ENCODE measurements at regions not wholly inside any gene's neighbourhood (a gene's known extent, or its start where the extent isn't known, plus 50 kb on each side); places are given as distances from the start of the nearest gene placed in this dataset.

DNA sequence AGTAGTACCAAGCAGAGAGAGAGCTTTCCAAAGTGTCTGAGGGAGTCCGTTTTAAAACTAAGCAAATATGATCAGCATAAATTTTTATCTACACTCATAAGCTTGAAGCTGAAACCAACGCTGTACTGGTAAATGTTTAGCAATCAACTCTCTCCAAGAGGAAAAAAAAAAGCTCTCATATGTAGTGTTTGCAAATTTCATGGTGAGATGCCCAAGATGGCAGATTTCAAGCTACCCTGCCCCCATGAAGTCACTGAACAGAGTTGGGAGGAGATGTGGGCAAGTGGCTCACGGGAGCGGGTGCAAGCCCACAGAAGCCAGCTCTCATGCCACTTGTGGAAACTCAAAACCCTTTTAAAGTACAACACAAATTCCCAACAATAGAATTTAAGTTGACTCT lies 475.8 kb downstream of the BCAT1 start:
- no peaks in the 10 kb centered on the region for H3K36me3 Mint-ChIP-seq (ENCODE audit: low read depth)
- H3K27ac Mint-ChIP-seq, result no peak overlapping the region
- H3K27me3 Mint-ChIP-seq (ENCODE audit: low read depth), result no peaks in the 10 kb centered on the region
- H3K4me3 Mint-ChIP-seq, result no peak overlapping the region
- H3K9me3 Mint-ChIP-seq, result no peaks in the 10 kb centered on the region
- no peaks in the 10 kb centered on the region for H3K4me1 Mint-ChIP-seq (ENCODE audit: low read depth)

GRCh38 chr12:24470050-24470449 lies 478.9 kb downstream of the BCAT1 start:
- no peaks in the 10 kb centered on the region for H3K4me1 Mint-ChIP-seq (ENCODE audit: low read depth)
- H3K27ac Mint-ChIP-seq, result no peak overlapping the region
- H3K4me3 Mint-ChIP-seq, result no peak overlapping the region
- H3K9me3 Mint-ChIP-seq, result no peaks in the 10 kb centered on the region
- no peaks in the 10 kb centered on the region for H3K27me3 Mint-ChIP-seq (ENCODE audit: low read depth)
- H3K36me3 Mint-ChIP-seq (ENCODE audit: low read depth), result no peaks in the 10 kb centered on the region

DNA sequence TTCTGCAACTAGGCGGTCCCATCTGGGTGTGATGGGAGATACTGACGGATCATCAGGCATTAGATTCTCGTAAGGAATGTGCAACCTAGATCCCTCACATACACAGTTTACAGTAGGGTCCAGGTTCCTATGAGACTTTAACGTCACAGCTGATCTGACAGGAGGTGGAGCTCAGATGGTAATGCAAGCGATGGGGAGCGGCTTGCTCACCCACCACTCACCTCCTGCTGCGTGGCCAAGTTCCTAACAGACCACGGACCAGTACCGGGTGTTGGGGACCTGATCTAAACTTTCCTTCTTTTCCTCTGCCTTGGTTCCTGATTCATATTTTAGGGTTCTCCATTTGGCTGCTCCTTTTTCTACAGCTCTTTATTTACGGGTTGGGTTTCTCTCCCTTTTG lies 479.8 kb downstream of the BCAT1 start:
- Mint-ChIP-seq H3K9me3 (no peaks in the 10 kb centered on the region), H3K27me3 (ENCODE audit: low read depth) (no peaks in the 10 kb centered on the region), H3K27ac (no peak overlapping the region), H3K36me3 (ENCODE audit: low read depth) (no peaks in the 10 kb centered on the region), H3K4me3 (no peak overlapping the region), H3K4me1 (ENCODE audit: low read depth) (no peaks in the 10 kb centered on the region)

GRCh38 chr12:24467226-24467625 lies 481.7 kb downstream of the BCAT1 start:
- no peaks in the 10 kb centered on the region for H3K27me3 Mint-ChIP-seq (ENCODE audit: low read depth)
- H3K4me1 Mint-ChIP-seq (ENCODE audit: low read depth), result no peaks in the 10 kb centered on the region
- no peaks in the 10 kb centered on the region for H3K9me3 Mint-ChIP-seq
- H3K36me3 Mint-ChIP-seq (ENCODE audit: low read depth), result no peaks in the 10 kb centered on the region
- no peak overlapping the region for H3K27ac Mint-ChIP-seq
- H3K4me3 Mint-ChIP-seq, result no peak overlapping the region

DNA sequence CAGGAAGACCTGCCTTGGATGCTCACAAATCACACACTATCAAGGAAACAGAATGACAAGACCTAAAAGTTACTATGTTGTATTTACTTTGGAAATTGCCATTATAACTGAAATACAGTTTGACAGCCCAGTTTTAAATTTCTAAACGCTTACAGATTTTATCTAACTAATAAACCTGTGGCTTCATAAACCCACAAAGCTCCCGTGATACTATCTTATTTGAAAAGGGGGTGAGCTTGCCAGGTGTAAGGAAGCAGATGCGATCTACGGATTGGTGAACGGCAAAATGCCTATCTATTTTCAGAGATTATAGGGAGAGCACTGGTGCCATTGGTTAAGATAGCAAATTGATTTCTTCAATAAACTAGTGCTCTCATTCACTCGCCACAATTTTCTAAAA lies 485.5 kb downstream of the BCAT1 start:
- Mint-ChIP-seq H3K27me3 (ENCODE audit: low read depth) (no peaks in the 10 kb centered on the region), H3K36me3 (ENCODE audit: low read depth) (no peaks in the 10 kb centered on the region), H3K9me3 (no peaks in the 10 kb centered on the region), H3K4me1 (ENCODE audit: low read depth) (no peaks in the 10 kb centered on the region), H3K4me3 (no peak overlapping the region), H3K27ac (no peak overlapping the region)

- H3K36me3 Mint-ChIP-seq (ENCODE audit: low read depth), result no peaks in the 10 kb centered on the region
- H3K9me3 Mint-ChIP-seq, result no peaks in the 10 kb centered on the region
- no peak overlapping the region for H3K4me3 Mint-ChIP-seq
- no peaks in the 10 kb centered on the region for H3K27me3 Mint-ChIP-seq (ENCODE audit: low read depth)
- no peak overlapping the region for H3K27ac Mint-ChIP-seq
- no peaks in the 10 kb centered on the region for H3K4me1 Mint-ChIP-seq (ENCODE audit: low read depth)
Measured at GRCh38 chr12:24462946-24463345, 486.0 kb downstream of the BCAT1 start.

- no peaks in the 10 kb centered on the region for H3K4me1 Mint-ChIP-seq (ENCODE audit: low read depth)
- no peaks in the 10 kb centered on the region for H3K9me3 Mint-ChIP-seq
- H3K36me3 Mint-ChIP-seq (ENCODE audit: low read depth), result no peaks in the 10 kb centered on the region
- no peak overlapping the region for H3K4me3 Mint-ChIP-seq
- H3K27me3 Mint-ChIP-seq (ENCODE audit: low read depth), result no peaks in the 10 kb centered on the region
- H3K27ac Mint-ChIP-seq, result no peak overlapping the region
Measured at GRCh38 chr12:24460506-24460905, 488.4 kb downstream of the BCAT1 start.

- Mint-ChIP-seq H3K9me3 (no peaks in the 10 kb centered on the region), H3K27me3 (ENCODE audit: low read depth) (no peaks in the 10 kb centered on the region), H3K36me3 (ENCODE audit: low read depth) (no peaks in the 10 kb centered on the region), H3K27ac (no peak overlapping the region), H3K4me3 (no peak overlapping the region), H3K4me1 (ENCODE audit: low read depth) (no peaks in the 10 kb centered on the region)
Measured at GRCh38 chr12:24460099-24460498, 488.8 kb downstream of the BCAT1 start.

- no peaks in the 10 kb centered on the region for H3K4me1 Mint-ChIP-seq (ENCODE audit: low read depth)
- no peak overlapping the region for H3K27ac Mint-ChIP-seq
- H3K36me3 Mint-ChIP-seq (ENCODE audit: low read depth), result no peaks in the 10 kb centered on the region
- H3K9me3 Mint-ChIP-seq, result no peaks in the 10 kb centered on the region
- no peak overlapping the region for H3K4me3 Mint-ChIP-seq
- H3K27me3 Mint-ChIP-seq (ENCODE audit: low read depth), result no peaks in the 10 kb centered on the region
Measured at GRCh38 chr12:24455811-24456210, 493.1 kb downstream of the BCAT1 start.

- Mint-ChIP-seq H3K4me1 (ENCODE audit: low read depth) (no peaks in the 10 kb centered on the region), H3K36me3 (ENCODE audit: low read depth) (no peaks in the 10 kb centered on the region), H3K27me3 (ENCODE audit: low read depth) (no peaks in the 10 kb centered on the region), H3K4me3 (no peak overlapping the region), H3K9me3 (no peaks in the 10 kb centered on the region), H3K27ac (no peak overlapping the region)
Measured at GRCh38 chr12:24447678-24448077, 498.2 kb upstream of the SOX5 start.

- H3K9me3 Mint-ChIP-seq, result no peaks in the 10 kb centered on the region
- H3K4me1 Mint-ChIP-seq (ENCODE audit: low read depth), result no peaks in the 10 kb centered on the region
- no peaks in the 10 kb centered on the region for H3K27me3 Mint-ChIP-seq (ENCODE audit: low read depth)
- no peak overlapping the region for H3K4me3 Mint-ChIP-seq
- H3K27ac Mint-ChIP-seq, result no peak overlapping the region
- H3K36me3 Mint-ChIP-seq (ENCODE audit: low read depth), result no peaks in the 10 kb centered on the region
Measured at GRCh38 chr12:24446287-24446686, 496.8 kb upstream of the SOX5 start.

- Mint-ChIP-seq H3K27ac (no peak overlapping the region), H3K4me3 (no peak overlapping the region), H3K36me3 (ENCODE audit: low read depth) (no peaks in the 10 kb centered on the region), H3K4me1 (ENCODE audit: low read depth) (no peaks in the 10 kb centered on the region), H3K27me3 (ENCODE audit: low read depth) (no peaks in the 10 kb centered on the region), H3K9me3 (no peaks in the 10 kb centered on the region)
Measured at GRCh38 chr12:24444634-24445033, 495.2 kb upstream of the SOX5 start.

- Mint-ChIP-seq H3K9me3 (no peaks in the 10 kb centered on the region), H3K27me3 (ENCODE audit: low read depth) (no peaks in the 10 kb centered on the region), H3K4me3 (no peak overlapping the region), H3K36me3 (ENCODE audit: low read depth) (no peaks in the 10 kb centered on the region), H3K27ac (no peak overlapping the region), H3K4me1 (ENCODE audit: low read depth) (no peaks in the 10 kb centered on the region)
Measured at GRCh38 chr12:24441458-24441857, 492.0 kb upstream of the SOX5 start.

GRCh38 chr12:24436667-24437066 lies 487.2 kb upstream of the SOX5 start:
- H3K4me1 Mint-ChIP-seq (ENCODE audit: low read depth), result no peaks in the 10 kb centered on the region
- peaks cover 4% of the 10 kb centered on the region for H3K9me3 Mint-ChIP-seq
- no peaks in the 10 kb centered on the region for H3K27me3 Mint-ChIP-seq (ENCODE audit: low read depth)
- H3K4me3 Mint-ChIP-seq, result no peak overlapping the region
- no peak overlapping the region for H3K27ac Mint-ChIP-seq
- no peaks in the 10 kb centered on the region for H3K36me3 Mint-ChIP-seq (ENCODE audit: low read depth)

DNA sequence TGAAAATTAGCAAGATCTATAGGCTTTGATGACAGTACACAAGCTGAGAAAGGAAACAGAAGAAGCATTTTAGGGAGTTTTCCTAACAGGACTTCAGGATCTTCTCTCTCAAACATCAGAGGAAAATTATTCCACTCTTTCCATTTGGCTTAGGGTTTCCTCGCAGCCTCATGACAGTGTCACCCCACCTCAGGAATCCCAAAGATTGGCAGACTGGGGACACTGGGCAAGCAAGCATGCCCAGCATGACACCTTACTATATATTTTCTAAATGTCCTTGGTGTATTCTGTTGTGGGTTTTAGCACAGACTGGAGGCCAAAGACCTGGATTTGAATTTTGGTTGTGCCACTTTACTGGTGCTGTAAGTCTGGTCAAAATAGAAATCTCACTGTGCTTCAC lies 482.4 kb upstream of the SOX5 start:
- H3K9me3 Mint-ChIP-seq, result peaks cover 4% of the 10 kb centered on the region
- H3K4me3 Mint-ChIP-seq, result no peak overlapping the region
- no peaks in the 10 kb centered on the region for H3K4me1 Mint-ChIP-seq (ENCODE audit: low read depth)
- no peak overlapping the region for H3K27ac Mint-ChIP-seq
- no peaks in the 10 kb centered on the region for H3K36me3 Mint-ChIP-seq (ENCODE audit: low read depth)
- H3K27me3 Mint-ChIP-seq (ENCODE audit: low read depth), result no peaks in the 10 kb centered on the region

- no peaks in the 10 kb centered on the region for H3K9me3 Mint-ChIP-seq
- no peak overlapping the region for H3K27ac Mint-ChIP-seq
- no peak overlapping the region for H3K4me3 Mint-ChIP-seq
- no peaks in the 10 kb centered on the region for H3K27me3 Mint-ChIP-seq (ENCODE audit: low read depth)
- peaks cover 2% of the 10 kb centered on the region for H3K4me1 Mint-ChIP-seq (ENCODE audit: low read depth)
- H3K36me3 Mint-ChIP-seq (ENCODE audit: low read depth), result no peaks in the 10 kb centered on the region
Measured at GRCh38 chr12:24427776-24428175, 478.3 kb upstream of the SOX5 start.
